ENCODE measurements at regions not wholly inside any gene's neighbourhood (a gene's known extent, or its start where the extent isn't known, plus 50 kb on each side); places are given as distances from the start of the nearest gene placed in this dataset.

- no peak overlapping the region for H3K27ac ChIP-seq
- Mint-ChIP-seq H3K4me3 (no peak overlapping the region), H3K36me3 (no peaks in the 10 kb centered on the region), H3K9me3 (no peaks in the 10 kb centered on the region), H3K27ac (no peak overlapping the region), H3K4me1 (no peaks in the 10 kb centered on the region), H3K27me3 (ENCODE audit: insufficient read depth, low read depth) (no peaks in the 10 kb centered on the region)
- TF ChIP-seq CTCF (IDR thresholded peaks at IDR 0.05): no peak
- no peak for TF ChIP-seq EZH2 (IDR thresholded peaks at IDR 0.05)
- TF ChIP-seq EZH2phosphoT487 (IDR thresholded peaks at IDR 0.05): no peak
- H2AFZ ChIP-seq (replicated peaks): no peak overlapping the region
- H3K36me3 ChIP-seq: no peaks in the 10 kb centered on the region
- H3K79me2 ChIP-seq (ENCODE audit: low read depth): no peaks in the 10 kb centered on the region
- no peak overlapping the region for H3K9ac ChIP-seq
- H3K4me1 ChIP-seq: no peaks in the 10 kb centered on the region
- no peaks in the 10 kb centered on the region for H3F3A ChIP-seq (ENCODE audit: low read depth)
- H3K4me2 ChIP-seq: no peak overlapping the region
- H3K9me3 ChIP-seq (ENCODE audit: low read depth): no peaks in the 10 kb centered on the region
- H3K27me3 ChIP-seq: no peaks in the 10 kb centered on the region
- H3K4me3 ChIP-seq: no peak overlapping the region
- no peak for DNase-seq (ENCODE audit: low spot score)
- H4K20me1 ChIP-seq (ENCODE audit: low read depth): no peaks in the 10 kb centered on the region
Measured at GRCh38 chr7:80347173-80347572, 164.7 kb downstream of the GNAT3 start.

- DNase-seq (ENCODE audit: low spot score): no peak
- H3K4me3 ChIP-seq: no peak overlapping the region
- no peaks in the 10 kb centered on the region for H3K36me3 Mint-ChIP-seq
- H3K4me1 ChIP-seq: no peaks in the 10 kb centered on the region
- no peak overlapping the region for H2AFZ ChIP-seq (replicated peaks)
- no peak overlapping the region for H3K4me2 ChIP-seq
- no peak overlapping the region for H3K9ac ChIP-seq
- H3K79me2 ChIP-seq (ENCODE audit: low read depth): no peaks in the 10 kb centered on the region
- no peaks in the 10 kb centered on the region for H4K20me1 ChIP-seq (ENCODE audit: low read depth)
- no peaks in the 10 kb centered on the region for H3K4me1 Mint-ChIP-seq
- no peak overlapping the region for H3K4me3 Mint-ChIP-seq
- TF ChIP-seq CTCF (IDR thresholded peaks at IDR 0.05): no peak
- TF ChIP-seq EZH2 (IDR thresholded peaks at IDR 0.05): no peak
- TF ChIP-seq EZH2phosphoT487 (IDR thresholded peaks at IDR 0.05): no peak
- H3K36me3 ChIP-seq: no peaks in the 10 kb centered on the region
- H3K27me3 ChIP-seq: no peaks in the 10 kb centered on the region
- no peak overlapping the region for H3K27ac Mint-ChIP-seq
- H3K9me3 ChIP-seq (ENCODE audit: low read depth): no peaks in the 10 kb centered on the region
- no peak overlapping the region for H3K27ac ChIP-seq
- H3K9me3 Mint-ChIP-seq: no peaks in the 10 kb centered on the region
- no peaks in the 10 kb centered on the region for H3K27me3 Mint-ChIP-seq (ENCODE audit: insufficient read depth, low read depth)
- H3F3A ChIP-seq (ENCODE audit: low read depth): no peaks in the 10 kb centered on the region
Measured at GRCh38 chr7:80346704-80347103, 165.2 kb downstream of the GNAT3 start.

GRCh38 chr7:80335511-80336231, 176.2 kb downstream of the GNAT3 start:
- peak; percentile 50 for DNase-seq (ENCODE audit: low spot score)
- Histone ChIP-seq H3K4me1 (peaks cover 22% of the 10 kb centered on the region), H3K4me3 (no peak overlapping the region), H3K79me2 (ENCODE audit: low read depth) (no peaks in the 10 kb centered on the region), H3F3A (ENCODE audit: low read depth) (peaks cover 7% of the 10 kb centered on the region), H3K9me3 (ENCODE audit: low read depth) (no peaks in the 10 kb centered on the region), H3K27ac (peak overlapping the region; percentile 84), H4K20me1 (ENCODE audit: low read depth) (no peaks in the 10 kb centered on the region), H3K4me2 (peak overlapping the region; percentile 47), H3K27me3 (no peaks in the 10 kb centered on the region), H3K36me3 (no peaks in the 10 kb centered on the region), H2AFZ (replicated peaks) (no peak overlapping the region), H3K9ac (no peak overlapping the region)
- H3K4me1 Mint-ChIP-seq: peaks cover 8% of the 10 kb centered on the region
- H3K27me3 Mint-ChIP-seq (ENCODE audit: insufficient read depth, low read depth): no peaks in the 10 kb centered on the region
- TF ChIP-seq CTCF (IDR thresholded peaks at IDR 0.05) (no peak), EZH2phosphoT487 (IDR thresholded peaks at IDR 0.05) (no peak), EZH2 (IDR thresholded peaks at IDR 0.05) (no peak)
- no peak overlapping the region for H3K27ac Mint-ChIP-seq
- no peaks in the 10 kb centered on the region for H3K36me3 Mint-ChIP-seq
- no peaks in the 10 kb centered on the region for H3K9me3 Mint-ChIP-seq
- no peak overlapping the region for H3K4me3 Mint-ChIP-seq

Measured in neural progenitor cell (in vitro differentiated cells).